Common myeloid progenitor, CD34-positive (primary cell): ENCODE measurements at regions not wholly inside any gene's neighbourhood (a gene's known extent, or its start where the extent isn't known, plus 50 kb on each side); places are given as distances from the start of the nearest gene placed in this dataset.
"Not testable (repeated sequence)": the region's sequence is repeated elsewhere in the genome, so short reads cannot be mapped to it uniquely, and the experiment has no call there.

Experiments used
- CTCF ChIA-PET: fragments of 350-600 bp; sonication (Branson Sonifier 250); formaldehyde crosslinking; loops from one replicate; lab custom pipeline; 2021; ENCODE audit warnings: antibody characterized with exemption; lab: Charles Lee
- POLR2A ChIA-PET: fragments of 350-600 bp; sonication (Branson Sonifier 250); formaldehyde crosslinking; loops from one replicate; lab custom pipeline; 2021; ENCODE audit warnings: antibody characterized with exemption; lab: Charles Lee
- DNase-seq, 3 donors: peaks; one replicate each; pipeline versions ENCODE4 v3.0.0 to v3.0.0-alpha.2; 2013
- H3K27ac ChIP-seq, 2 experiments: 1 replicate in 1 of 2; 2 replicates in 1 of 2; pipeline ENCODE4 v1.7.0; 2013; ENCODE audit warnings: inconsistent platforms in 2 of 2, low read length in 2 of 2, mild to moderate bottlenecking in 2 of 2, low read depth in 1 of 2, moderate library complexity in 1 of 2; ENCODE audit not compliant: severe bottlenecking in 2 of 2, insufficient read depth in 1 of 2, poor library complexity in 1 of 2
- H3K27me3 ChIP-seq, 5 experiments: replicated peaks in 2 of 5; 1 replicate in 3 of 5; 2 replicates in 2 of 5; pipeline versions ENCODE4 v1.6.1 to v1.7.0; 2013; ENCODE audit warnings: low read length in 4 of 5, mild to moderate bottlenecking in 2 of 5, moderate library complexity in 2 of 5, inconsistent platforms in 1 of 5; ENCODE audit not compliant: insufficient read depth in 5 of 5, control insufficient read depth in 4 of 5
- H3K36me3 ChIP-seq, 4 experiments: 1 replicate in 2 of 4; 2 replicates in 2 of 4; pipeline versions ENCODE4 v1.6.1 to v1.7.0; 2013; ENCODE audit warnings: low read length in 3 of 4, control low read depth in 1 of 4, mild to moderate bottlenecking in 1 of 4; ENCODE audit not compliant: control insufficient read depth in 4 of 4, insufficient read depth in 4 of 4
- H3K4me1 ChIP-seq, 4 experiments: 1 replicate in 3 of 4; 2 replicates in 1 of 4; pipeline versions ENCODE4 v1.6.1 to v1.7.1; 2013; ENCODE audit warnings: low read length in 3 of 4, mild to moderate bottlenecking in 3 of 4, control low read depth in 1 of 4, inconsistent platforms in 1 of 4, moderate library complexity in 1 of 4; ENCODE audit not compliant: control insufficient read depth in 4 of 4, insufficient read depth in 4 of 4; ENCODE audit errors: control extremely low read depth in 1 of 4
- H3K4me3 ChIP-seq, 7 experiments: 1 replicate in 4 of 7; 2 replicates in 3 of 7; pipeline versions ENCODE4 v1.5.1 to v1.7.0; 2013; ENCODE audit warnings: mild to moderate bottlenecking in 7 of 7, low read length in 6 of 7, moderate library complexity in 6 of 7, inconsistent platforms in 2 of 7, low read depth in 2 of 7, control low read depth in 1 of 7; ENCODE audit not compliant: insufficient read depth in 4 of 7, control insufficient read depth in 1 of 7; ENCODE audit errors: extremely low read depth in 1 of 7
- H3K9me3 ChIP-seq, 5 experiments: 1 replicate in 4 of 5; 2 replicates in 1 of 5; pipeline versions ENCODE4 v1.6.1 to v1.7.1; 2013; ENCODE audit warnings: low read length in 4 of 5, mild to moderate bottlenecking in 2 of 5, inconsistent platforms in 1 of 5, low read depth in 1 of 5, moderate library complexity in 1 of 5; ENCODE audit not compliant: control insufficient read depth in 4 of 5, insufficient read depth in 2 of 5; ENCODE audit errors: control extremely low read depth in 1 of 5
- WGBS: methylation state at CpG from one replicate; pipeline ENCODE4 v1.1.5; 2013; ENCODE audit not compliant: insufficient coverage; 5-methylcytosine and 5-hydroxymethylcytosine counted together

DNA sequence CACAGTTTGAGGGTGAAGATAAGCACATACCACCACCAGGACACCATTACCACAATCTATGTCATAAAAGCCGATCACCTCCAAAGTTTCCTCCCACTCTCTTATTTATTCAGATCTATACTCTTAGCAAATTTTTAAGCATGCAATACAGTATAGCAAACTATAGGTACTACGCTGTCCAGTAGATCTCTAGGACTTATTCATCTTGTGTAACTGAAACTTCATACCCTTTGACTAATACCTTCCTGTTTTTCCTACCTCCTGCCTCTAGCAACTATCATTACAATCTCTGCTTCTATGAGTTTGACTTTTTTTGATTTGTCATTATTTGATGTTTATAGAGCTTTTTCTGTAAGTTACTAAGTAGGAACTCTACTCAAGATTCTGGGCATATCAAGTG is 84.5 kb upstream of the MANSC4 start:
- WGBS: 100% methylated on average over 1 of the region's 2 CpGs
- Histone ChIP-seq H3K4me1 (peaks cover 0 to 2% (median 0%) of the 10 kb centered on the region in 4 experiments), H3K36me3 (no peaks in the 10 kb centered on the region), H3K4me3 (no peak overlapping the region), H3K27me3 (no peaks in the 10 kb centered on the region), H3K9me3 (no peaks in the 10 kb centered on the region), H3K27ac (no peak overlapping the region)
- ChIA-PET CTCF (no interaction called here), POLR2A (no interaction called here)
- no peak for DNase-seq

GRCh38 chr12:27863839-27864238 is 83.8 kb upstream of the MANSC4 start:
- Histone ChIP-seq H3K27ac (no peak overlapping the region), H3K9me3 (no peaks in the 10 kb centered on the region), H3K27me3 (no peaks in the 10 kb centered on the region), H3K36me3 (no peaks in the 10 kb centered on the region), H3K4me3 (no peak overlapping the region), H3K4me1 (peaks cover 0 to 4% (median 0%) of the 10 kb centered on the region in 4 experiments)
- no peak for DNase-seq
- WGBS: 98% methylated on average over 6 of the region's 6 CpGs
- ChIA-PET POLR2A (no interaction called here), CTCF (no interaction called here)

DNA sequence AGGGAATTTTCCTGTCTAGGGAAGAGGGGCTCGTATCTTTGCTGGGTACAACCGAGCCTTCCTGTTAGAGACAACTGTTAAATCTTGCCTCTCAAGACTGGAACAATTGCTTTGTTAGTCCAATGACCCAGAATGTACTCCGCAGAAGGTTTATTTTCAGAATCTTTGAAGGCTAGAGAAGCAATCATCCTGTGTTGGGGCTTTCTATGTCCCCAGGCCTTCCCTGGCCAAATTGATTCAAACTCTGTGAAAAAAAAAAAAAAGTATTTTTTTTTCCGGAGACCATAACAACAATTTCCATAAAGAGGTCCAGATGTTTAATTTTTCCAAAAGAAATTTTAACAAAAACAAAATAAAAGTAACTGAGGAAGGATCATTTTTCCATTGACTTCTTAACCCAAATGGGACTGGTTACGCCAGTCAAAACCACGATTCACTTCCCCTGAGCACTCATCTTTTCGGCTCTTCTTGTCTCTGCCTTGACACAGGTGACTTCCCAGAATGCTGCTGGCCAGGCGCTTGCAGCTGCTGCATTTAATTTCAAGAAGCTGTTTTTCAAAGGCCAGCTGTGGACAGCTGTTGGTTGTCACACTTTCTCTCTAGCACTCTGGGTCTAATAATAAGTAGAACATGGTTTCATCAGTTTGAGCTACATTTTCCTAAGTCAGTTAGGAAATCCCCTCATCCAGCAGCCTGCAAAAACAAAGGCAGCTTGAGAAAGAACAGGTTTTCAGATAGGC is 81.6 kb upstream of the MANSC4 start:
- Histone ChIP-seq H3K27ac (no peak overlapping the region), H3K27me3 (no peaks in the 10 kb centered on the region), H3K4me3 (no peak overlapping the region), H3K4me1 (peaks cover 0 to 4% (median 0%) of the 10 kb centered on the region in 4 experiments), H3K36me3 (no peaks in the 10 kb centered on the region), H3K9me3 (peaks cover 0 to 2% (median 0%) of the 10 kb centered on the region in 5 experiments)
- no peak for DNase-seq
- POLR2A ChIA-PET: no interaction called here
- CTCF ChIA-PET: no interaction called here
- 89% methylated on average over 5 of the region's 8 CpGs for WGBS

- Histone ChIP-seq H3K36me3 (no peaks in the 10 kb centered on the region), H3K27ac (no peak overlapping the region), H3K4me1 (peaks cover 0 to 4% (median 0%) of the 10 kb centered on the region in 4 experiments), H3K27me3 (no peaks in the 10 kb centered on the region), H3K4me3 (no peak overlapping the region), H3K9me3 (peaks cover 0 to 2% (median 0%) of the 10 kb centered on the region in 5 experiments)
- POLR2A ChIA-PET: no interaction called here
- CTCF ChIA-PET: no interaction called here
- WGBS: 63% methylated on average over 2 of the region's 4 CpGs
- DNase-seq: no peak
These were observed 79.6 kb upstream of the MANSC4 start for GRCh38 chr12:27859648-27860047.

DNA sequence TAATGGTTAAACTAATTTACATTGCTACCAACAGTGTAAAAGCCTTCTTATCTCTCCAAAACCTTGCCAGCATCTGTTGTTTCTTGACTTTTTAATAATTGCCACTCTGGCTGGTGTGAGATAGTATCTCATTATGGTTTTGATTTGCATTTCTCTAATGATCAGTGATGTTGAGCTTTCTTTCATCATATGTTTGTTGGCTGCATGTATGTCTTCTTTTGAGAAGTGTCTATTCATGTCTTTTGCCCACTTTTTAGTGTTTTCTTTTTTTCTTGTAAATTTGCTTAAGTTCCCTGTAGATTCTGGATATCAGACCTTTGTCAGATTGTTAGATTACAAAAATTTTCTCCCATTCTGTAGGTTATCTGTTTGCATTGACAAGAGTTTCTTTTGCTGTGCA is 77.0 kb upstream of the MANSC4 start:
- DNase-seq, H3K9me3 ChIP-seq, H3K4me3 ChIP-seq, H3K36me3 ChIP-seq, POLR2A ChIA-PET, CTCF ChIA-PET, H3K27ac ChIP-seq, H3K4me1 ChIP-seq, H3K27me3 ChIP-seq: not testable (repeated sequence)

GRCh38 chr12:27852742-27853141 is 72.7 kb upstream of the MANSC4 start:
- no peak for DNase-seq
- CTCF ChIA-PET: no interaction called here
- POLR2A ChIA-PET: no interaction called here
- H3K27me3 ChIP-seq: no peaks in the 10 kb centered on the region
- H3K4me3 ChIP-seq: no peak overlapping the region
- H3K27ac ChIP-seq: no peak overlapping the region
- 100% methylated on average over 2 of the region's 3 CpGs for WGBS
- H3K9me3 ChIP-seq: peaks cover 0 to 2% (median 0%) of the 10 kb centered on the region in 5 experiments
- H3K36me3 ChIP-seq: no peaks in the 10 kb centered on the region
- H3K4me1 ChIP-seq: no peaks in the 10 kb centered on the region
